Vagina (tissue), 2 donors: ENCODE measurements at regions not wholly inside any gene's neighbourhood (a gene's known extent, or its start where the extent isn't known, plus 50 kb on each side); places are given as distances from the start of the nearest gene placed in this dataset.

Source experiments
- CTCF ChIP-seq, 3 experiments: fragments of 450-650 bp in 2 of 3; fragments of 200-600 bp in 1 of 3; sonication (generic) in 1 of 3; IDR thresholded peaks; one replicate each; pipeline ENCODE4 v1.5.1; 2017 to 2019; ENCODE audit warnings: antibody characterized with exemption in 3 of 3, mild to moderate bottlenecking in 2 of 3, moderate library complexity in 2 of 3
- POLR2A ChIP-seq, 2 donors: fragments of 450-650 bp; IDR thresholded peaks; one replicate each; pipeline ENCODE4 v1.6.1; 2017; ENCODE audit warnings: antibody characterized with exemption in 2 of 2, mild to moderate bottlenecking in 2 of 2, moderate library complexity in 2 of 2
- POLR2AphosphoS5 ChIP-seq, 2 donors: sonication (generic); formaldehyde crosslinking; IDR thresholded peaks; one replicate each; pipeline ENCODE4 v1.9.0; 2017; ENCODE audit warnings: antibody characterized with exemption in 2 of 2, mild to moderate bottlenecking in 2 of 2, low read depth in 1 of 2; ENCODE audit not compliant: insufficient read depth in 1 of 2

GRCh38 chr15:35139822-35140221 lies 54.7 kb upstream of the NANOGP8 start:
- TF ChIP-seq CTCF (IDR thresholded peaks at IDR 0.05) (no peak), POLR2A (IDR thresholded peaks at IDR 0.05) (no peak), POLR2AphosphoS5 (IDR thresholded peaks at IDR 0.05; ENCODE audit: insufficient read depth in 1 of 2, low read depth in 1 of 2) (no peak)
